ENCODE measurements at regions not wholly inside any gene's neighbourhood (a gene's known extent, or its start where the extent isn't known, plus 50 kb on each side); places are given as distances from the start of the nearest gene placed in this dataset.

- TF ChIP-seq MGA (IDR thresholded peaks at IDR 0.05) (no peak), STAT5B (CRISPR knock-in tag; IDR thresholded peaks at IDR 0.05) (no peak), NCOA2 (IDR thresholded peaks at IDR 0.05; ENCODE audit: partially characterized antibody in 2 of 2) (no peak), ZNF431 (CRISPR knock-in tag; IDR thresholded peaks at IDR 0.05) (no peak), ZFP91 (CRISPR knock-in tag; IDR thresholded peaks at IDR 0.05) (no peak), SNIP1 (IDR thresholded peaks at IDR 0.05; ENCODE audit: low read depth) (no peak), EGR1 (conservative IDR thresholded peaks at IDR 0.05) (no peak), RFX5 (IDR thresholded peaks at IDR 0.05; ENCODE audit: low read depth, low read length) (no peak), SREBF2 (CRISPR knock-in tag; IDR thresholded peaks at IDR 0.05) (no peak)
Measured at GRCh38 chr17:69878661-69879060, 196.4 kb upstream of the KCNJ16 start (continued).

Measured in K562 (cell line).